BE2C (cell line): ENCODE measurements at regions not wholly inside any gene's neighbourhood (a gene's known extent, or its start where the extent isn't known, plus 50 kb on each side); places are given as distances from the start of the nearest gene placed in this dataset.

Experiments used
- DNase-seq: peaks from one replicate; pipeline ENCODE4 v3.0.0-alpha.2; 2020
- H3K27me3 ChIP-seq: fragments of 250-450 bp; sonication (Bioruptor Pico); 2 replicates; pipeline ENCODE4 v1.5.1; 2020; ENCODE audit warnings: mild to moderate bottlenecking
- H3K36me3 ChIP-seq: fragments of 250-450 bp; sonication (Bioruptor Pico); 2 replicates; pipeline ENCODE4 v1.5.1; 2020; ENCODE audit warnings: mild to moderate bottlenecking
- H3K4me1 ChIP-seq: fragments of 250-450 bp; sonication (Bioruptor Pico); 2 replicates; pipeline ENCODE4 v1.5.1; 2020
- H3K4me3 ChIP-seq: 2 replicates; pipeline ENCODE4 v1.5.1; 2011; ENCODE audit warnings: low read depth, low read length
- H3K9me3 ChIP-seq: fragments of 250-450 bp; sonication (Bioruptor Pico); 2 replicates; pipeline ENCODE4 v1.5.1; 2020
- TF ChIP-seq, protein P1 (sequence below): IDR thresholded peaks from 2 replicates; pipeline ENCODE4 v1.5.1; 2012; ENCODE audit warnings: mild to moderate bottlenecking, low read depth, low read length

DNA sequence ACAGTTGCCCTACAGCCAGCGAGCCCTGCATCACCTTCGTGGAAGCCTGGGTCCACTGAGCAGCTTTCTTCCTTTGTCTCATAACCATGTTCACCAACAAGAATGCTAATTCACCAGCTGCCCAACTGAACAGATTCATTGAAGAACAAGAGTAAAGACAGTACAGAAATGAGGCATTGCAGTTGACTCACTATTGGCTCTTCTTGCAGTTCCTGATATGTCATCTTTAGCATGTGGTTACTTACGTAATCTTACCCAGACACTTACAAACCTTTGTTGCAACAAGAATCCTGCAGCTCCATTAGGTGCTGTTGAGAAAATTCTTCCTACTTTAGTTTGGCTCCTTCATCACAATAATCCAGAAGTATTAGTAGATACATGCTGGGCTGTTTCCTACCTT lies 174.0 kb upstream of the TPK1 start:
- H3K4me3 ChIP-seq, result no peak overlapping the region
- no peaks in the 10 kb centered on the region for H3K4me1 ChIP-seq
- TF ChIP-seq, protein P1, sequence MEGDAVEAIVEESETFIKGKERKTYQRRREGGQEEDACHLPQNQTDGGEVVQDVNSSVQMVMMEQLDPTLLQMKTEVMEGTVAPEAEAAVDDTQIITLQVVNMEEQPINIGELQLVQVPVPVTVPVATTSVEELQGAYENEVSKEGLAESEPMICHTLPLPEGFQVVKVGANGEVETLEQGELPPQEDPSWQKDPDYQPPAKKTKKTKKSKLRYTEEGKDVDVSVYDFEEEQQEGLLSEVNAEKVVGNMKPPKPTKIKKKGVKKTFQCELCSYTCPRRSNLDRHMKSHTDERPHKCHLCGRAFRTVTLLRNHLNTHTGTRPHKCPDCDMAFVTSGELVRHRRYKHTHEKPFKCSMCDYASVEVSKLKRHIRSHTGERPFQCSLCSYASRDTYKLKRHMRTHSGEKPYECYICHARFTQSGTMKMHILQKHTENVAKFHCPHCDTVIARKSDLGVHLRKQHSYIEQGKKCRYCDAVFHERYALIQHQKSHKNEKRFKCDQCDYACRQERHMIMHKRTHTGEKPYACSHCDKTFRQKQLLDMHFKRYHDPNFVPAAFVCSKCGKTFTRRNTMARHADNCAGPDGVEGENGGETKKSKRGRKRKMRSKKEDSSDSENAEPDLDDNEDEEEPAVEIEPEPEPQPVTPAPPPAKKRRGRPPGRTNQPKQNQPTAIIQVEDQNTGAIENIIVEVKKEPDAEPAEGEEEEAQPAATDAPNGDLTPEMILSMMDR, result no peak
- H3K27me3 ChIP-seq, result no peaks in the 10 kb centered on the region
- H3K36me3 ChIP-seq, result no peaks in the 10 kb centered on the region
- no peaks in the 10 kb centered on the region for H3K9me3 ChIP-seq
- no peak for DNase-seq

DNA sequence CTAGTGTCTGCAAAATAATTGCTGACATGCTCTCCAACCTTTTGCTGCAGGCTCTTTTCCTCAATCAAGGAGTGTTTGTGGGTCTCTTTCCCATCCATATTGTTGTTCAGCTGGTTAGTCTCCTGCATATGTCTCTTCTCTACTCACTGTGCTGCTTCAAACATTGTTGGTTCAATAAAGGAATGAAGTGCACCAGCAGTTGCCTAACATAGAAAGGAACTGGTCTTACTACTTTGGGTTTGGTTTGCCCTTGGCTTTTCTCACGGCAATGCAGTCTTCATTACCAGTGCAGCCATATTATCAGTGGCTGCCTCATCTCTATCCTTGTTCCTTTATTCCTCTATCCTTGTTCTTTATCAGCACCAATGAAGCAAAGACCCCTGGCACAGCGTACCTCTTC lies 169.7 kb upstream of the TPK1 start:
- no peak for DNase-seq
- H3K4me3 ChIP-seq, result no peak overlapping the region
- no peaks in the 10 kb centered on the region for H3K4me1 ChIP-seq
- no peaks in the 10 kb centered on the region for H3K36me3 ChIP-seq
- H3K27me3 ChIP-seq, result no peaks in the 10 kb centered on the region
- H3K9me3 ChIP-seq, result no peaks in the 10 kb centered on the region; the same call in 1 of the 2 replicates
- TF ChIP-seq, protein P1, result no peak

DNA sequence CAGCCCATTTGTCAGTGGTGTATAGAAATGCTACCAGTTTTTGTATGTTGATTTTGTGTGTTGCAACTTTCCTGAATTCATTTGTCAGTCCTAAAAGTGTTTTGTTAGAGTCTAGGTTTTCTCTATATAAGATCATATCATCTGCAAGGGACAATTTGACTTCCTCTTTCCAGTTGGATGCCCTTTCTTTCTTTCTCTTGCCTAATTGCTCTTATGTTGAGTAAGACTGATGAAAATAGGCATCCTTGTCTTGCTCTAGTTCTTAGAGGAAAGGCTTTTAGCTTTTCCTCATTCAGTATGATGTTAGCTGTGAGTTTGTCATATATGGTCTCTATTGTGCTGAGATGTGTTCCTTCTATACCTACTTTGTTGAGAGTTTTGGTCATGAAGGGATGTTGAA lies 161.7 kb upstream of the TPK1 start:
- DNase-seq, result no peak

DNA sequence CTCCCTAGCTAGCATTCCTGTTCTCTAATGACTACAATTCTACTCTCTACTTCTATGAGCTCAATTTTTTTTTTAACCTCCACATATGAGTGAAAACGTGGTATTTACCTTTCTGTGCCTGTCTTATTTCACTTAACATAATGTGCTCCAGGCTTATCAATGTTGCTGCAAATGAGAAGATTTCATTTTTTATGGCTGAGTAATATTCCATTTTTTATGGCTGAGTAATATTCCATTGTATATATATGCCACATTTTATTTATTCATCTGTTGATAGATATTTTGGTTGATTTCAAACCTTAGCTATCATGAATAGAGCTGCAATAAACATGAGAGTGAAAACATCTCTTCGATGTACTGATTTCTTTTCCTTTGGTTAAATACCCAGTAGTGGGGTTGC lies 159.6 kb upstream of the TPK1 start:
- no peaks in the 10 kb centered on the region for H3K36me3 ChIP-seq
- TF ChIP-seq, protein P1, result no peak

More for the DNA sequence above, 161.7 kb upstream of the TPK1 start:
- H3K4me3 ChIP-seq, result no peak overlapping the region
- no peaks in the 10 kb centered on the region for H3K4me1 ChIP-seq
- TF ChIP-seq, protein P1, result no peak
- no peaks in the 10 kb centered on the region for H3K36me3 ChIP-seq
- H3K9me3 ChIP-seq, result no peaks in the 10 kb centered on the region; the same call in 1 of the 2 replicates
- H3K27me3 ChIP-seq, result no peaks in the 10 kb centered on the region

DNA sequence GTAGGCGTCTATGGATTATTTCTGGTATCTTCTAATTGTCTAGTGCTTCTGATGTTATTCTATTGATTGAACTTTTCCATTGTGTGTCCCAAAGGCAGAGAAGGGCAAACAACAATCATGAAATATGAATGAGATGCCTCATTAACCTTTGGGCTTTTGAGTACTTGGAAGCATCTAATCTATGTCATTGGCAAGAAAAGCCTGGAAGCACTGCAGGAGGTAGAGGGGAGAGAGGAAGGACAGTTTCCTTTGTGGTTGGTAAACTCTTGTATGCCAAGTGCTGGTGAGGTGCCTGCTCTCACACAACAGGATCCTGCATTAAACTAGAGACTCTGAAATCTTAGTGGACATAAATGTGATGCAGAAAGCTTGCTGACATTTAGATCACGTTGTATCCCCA lies 155.2 kb upstream of the TPK1 start:
- no peaks in the 10 kb centered on the region for H3K36me3 ChIP-seq
- TF ChIP-seq, protein P1, result no peak
- no peaks in the 10 kb centered on the region for H3K27me3 ChIP-seq
- H3K9me3 ChIP-seq, result no peaks in the 10 kb centered on the region
- DNase-seq, result no peak
- no peaks in the 10 kb centered on the region for H3K4me1 ChIP-seq
- no peak overlapping the region for H3K4me3 ChIP-seq

More for the DNA sequence above, 159.6 kb upstream of the TPK1 start:
- Histone ChIP-seq H3K9me3 (no peaks in the 10 kb centered on the region), H3K4me1 (no peaks in the 10 kb centered on the region), H3K4me3 (no peak overlapping the region), H3K27me3 (no peaks in the 10 kb centered on the region)
- DNase-seq, result no peak

DNA sequence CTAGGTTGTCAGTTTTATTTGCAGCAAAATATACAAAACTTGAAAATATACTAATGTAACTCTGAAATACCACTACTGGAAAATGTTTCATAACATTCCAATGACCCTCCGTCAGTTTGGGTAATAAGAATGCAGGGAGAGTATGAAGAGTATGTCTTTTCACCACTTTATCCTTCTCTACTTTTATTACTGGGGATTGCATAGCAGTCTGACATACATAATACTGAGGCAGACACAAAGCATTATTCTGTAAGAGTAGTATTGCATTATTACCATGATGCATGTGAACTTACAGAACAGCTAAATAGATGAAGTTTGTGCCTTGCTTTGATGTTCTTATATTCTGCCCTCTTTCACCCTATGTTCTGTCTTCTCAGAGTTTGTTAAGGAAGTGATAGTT lies 151.8 kb upstream of the TPK1 start:
- TF ChIP-seq, protein P1, result no peak
- DNase-seq, result no peak
- Histone ChIP-seq H3K27me3 (no peaks in the 10 kb centered on the region), H3K36me3 (no peaks in the 10 kb centered on the region), H3K4me1 (no peaks in the 10 kb centered on the region), H3K4me3 (no peak overlapping the region), H3K9me3 (no peaks in the 10 kb centered on the region)
